Mesenchymal stem cell (in vitro differentiated cells and primary cell): ENCODE measurements at regions not wholly inside any gene's neighbourhood (a gene's known extent, or its start where the extent isn't known, plus 50 kb on each side); places are given as distances from the start of the nearest gene placed in this dataset.

Experiments used
- DNase-seq: peaks from one replicate; pipeline ENCODE4 v3.0.0-alpha.2; 2013
- H2AFZ ChIP-seq: one replicate; pipeline ENCODE4 v1.6.1; 2013; ENCODE audit warnings: low read depth, mild to moderate bottlenecking, control low read depth, inconsistent platforms, low read length, moderate library complexity
- H2AK5ac ChIP-seq: 2 replicates; pipeline ENCODE4 v1.6.1; 2013; ENCODE audit warnings: low read length, moderate library complexity, mild to moderate bottlenecking, inconsistent platforms; ENCODE audit not compliant: severe bottlenecking
- H2BK120ac ChIP-seq: one replicate; pipeline ENCODE4 v1.6.1; 2013; ENCODE audit warnings: low read depth, mild to moderate bottlenecking, inconsistent platforms, low read length, moderate library complexity
- H2BK12ac ChIP-seq, 2 experiments: one replicate each; pipeline ENCODE4 v1.6.1; 2013; ENCODE audit warnings: inconsistent platforms in 2 of 2, low read length in 2 of 2, mild to moderate bottlenecking in 2 of 2, moderate library complexity in 2 of 2, control low read depth in 1 of 2
- H2BK15ac ChIP-seq: one replicate; pipeline ENCODE4 v1.6.1; 2013; ENCODE audit warnings: mild to moderate bottlenecking, low read depth, inconsistent platforms; ENCODE audit not compliant: poor library complexity, severe bottlenecking
- H2BK5ac ChIP-seq: 2 replicates; pipeline ENCODE4 v1.6.1; 2013; ENCODE audit warnings: low read depth, mild to moderate bottlenecking, low read length, control low read depth, inconsistent platforms; ENCODE audit not compliant: poor library complexity, severe bottlenecking
- H3K14ac ChIP-seq, 2 experiments: one replicate each; pipeline ENCODE4 v1.6.1; 2013; ENCODE audit warnings: inconsistent platforms in 2 of 2, low read length in 2 of 2, control low read depth in 1 of 2, mild to moderate bottlenecking in 1 of 2, moderate library complexity in 1 of 2
- H3K18ac ChIP-seq, 2 experiments: one replicate each; pipeline ENCODE4 v1.6.1; 2013; ENCODE audit warnings: inconsistent platforms in 2 of 2, low read length in 2 of 2, control low read depth in 1 of 2, low read depth in 1 of 2, mild to moderate bottlenecking in 1 of 2
- H3K23ac ChIP-seq, 2 experiments: one replicate each; pipeline ENCODE4 v1.6.1; 2013; ENCODE audit warnings: inconsistent platforms in 2 of 2, low read length in 2 of 2, mild to moderate bottlenecking in 2 of 2, moderate library complexity in 2 of 2, control low read depth in 1 of 2
- H3K27ac ChIP-seq: 2 replicates; pipeline ENCODE4 v1.5.1; 2013; ENCODE audit warnings: mild to moderate bottlenecking, moderate library complexity, low read length, control low read depth, inconsistent platforms; ENCODE audit not compliant: poor library complexity, severe bottlenecking
- H3K27me3 ChIP-seq, 2 experiments: 2 replicates each; pipeline versions ENCODE4 v1.6.1 to v1.7.0; 2013; ENCODE audit warnings: low read length in 2 of 2, mild to moderate bottlenecking in 2 of 2, moderate library complexity in 2 of 2, control low read depth in 1 of 2, inconsistent platforms in 1 of 2; ENCODE audit not compliant: control insufficient read depth in 1 of 2, insufficient read depth in 1 of 2
- H3K36me3 ChIP-seq, 2 experiments: 2 replicates each; pipeline versions ENCODE4 v1.6.1 to v1.7.0; 2013; ENCODE audit warnings: low read length in 2 of 2, control low read depth in 1 of 2, inconsistent platforms in 1 of 2, low read depth in 1 of 2, mild to moderate bottlenecking in 1 of 2; ENCODE audit not compliant: insufficient read depth in 2 of 2, control insufficient read depth in 1 of 2
- H3K4ac ChIP-seq, 2 experiments: one replicate each; pipeline ENCODE4 v1.6.1; 2013; ENCODE audit warnings: inconsistent platforms in 2 of 2, low read length in 2 of 2, mild to moderate bottlenecking in 2 of 2, moderate library complexity in 2 of 2, control low read depth in 1 of 2, low read depth in 1 of 2
- H3K4me1 ChIP-seq: 2 replicates; pipeline ENCODE4 v1.6.1; 2013; ENCODE audit warnings: low read depth, low read length, control low read depth; ENCODE audit not compliant: control insufficient read depth, insufficient read depth
- H3K4me2 ChIP-seq: 2 replicates; pipeline ENCODE4 v1.6.1; 2013; ENCODE audit warnings: low read length, mild to moderate bottlenecking, inconsistent platforms; ENCODE audit not compliant: poor library complexity, severe bottlenecking
- H3K4me3 ChIP-seq, 2 experiments: 2 replicates each; pipeline versions ENCODE4 v1.5.1 to v1.7.0; 2013; ENCODE audit warnings: low read length in 2 of 2, mild to moderate bottlenecking in 2 of 2, control low read depth in 1 of 2, low read depth in 1 of 2; ENCODE audit not compliant: insufficient read depth in 1 of 2
- H3K79me1 ChIP-seq: replicated peaks from 2 replicates; pipeline ENCODE4 v1.6.1; 2013; ENCODE audit warnings: mild to moderate bottlenecking, control low read depth, low read length, inconsistent platforms; ENCODE audit not compliant: poor library complexity, severe bottlenecking
- H3K9ac ChIP-seq: 2 replicates; pipeline ENCODE4 v1.7.0; 2013; ENCODE audit warnings: mild to moderate bottlenecking, low read length, moderate library complexity
- H3K9me3 ChIP-seq: 2 replicates; pipeline ENCODE4 v1.7.0; 2013; ENCODE audit warnings: mild to moderate bottlenecking, low read length; ENCODE audit not compliant: control insufficient read depth
- H4K8ac ChIP-seq: one replicate; pipeline ENCODE4 v1.6.1; 2013; ENCODE audit warnings: inconsistent platforms, mild to moderate bottlenecking, low read length, moderate library complexity
- H4K91ac ChIP-seq: one replicate; pipeline ENCODE4 v1.6.1; 2013; ENCODE audit warnings: mild to moderate bottlenecking, low read length, inconsistent platforms
- WGBS: methylation state at CpG from one replicate; pipeline ENCODE4 v1.1.7; 2013; ENCODE audit warnings: mixed read lengths; 5-methylcytosine and 5-hydroxymethylcytosine counted together

DNA sequence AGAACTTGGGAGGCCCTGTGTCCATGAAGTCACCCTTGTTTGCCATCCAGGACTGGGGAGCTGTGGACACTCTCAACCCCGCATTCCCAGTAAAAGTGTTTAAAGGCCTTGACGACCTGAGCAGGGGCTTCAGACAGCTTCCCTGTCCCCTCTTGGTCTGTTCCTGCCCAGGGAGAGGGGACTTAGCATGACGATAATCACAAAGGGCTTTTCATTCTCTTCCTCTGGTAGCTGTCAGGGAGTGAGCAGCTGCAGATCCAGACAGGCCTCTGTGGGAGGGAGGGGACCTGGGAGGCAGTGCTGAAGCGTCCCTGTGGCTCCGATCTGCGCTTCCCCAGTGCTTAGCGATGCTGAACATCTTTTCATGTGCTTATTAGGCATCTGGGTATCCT, 77.8 kb upstream of the HS6ST1 start:
- H2BK5ac ChIP-seq: peak overlapping the region; percentile 60

DNA sequence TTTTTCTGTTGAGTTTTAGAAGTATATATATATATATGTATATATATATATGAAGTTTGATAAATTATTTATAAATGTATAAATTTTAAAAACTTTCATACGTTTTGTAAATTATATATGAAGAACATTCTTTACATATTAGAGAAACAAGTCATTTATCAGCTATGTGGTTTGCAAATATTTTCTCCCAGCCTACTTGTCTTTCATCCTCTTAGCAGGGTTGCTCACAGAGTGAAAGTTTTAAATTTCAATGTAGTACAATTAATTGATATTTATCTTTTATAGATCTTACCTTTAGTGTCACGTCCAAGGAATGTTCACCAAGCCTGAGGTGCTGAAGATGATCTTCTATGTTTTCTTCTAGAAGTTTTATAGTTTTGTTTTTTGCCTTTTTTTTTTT, 78.3 kb upstream of the HS6ST1 start:
- Histone ChIP-seq H3K9me3 (no peaks in the 10 kb centered on the region), H3K27me3 (no peaks in the 10 kb centered on the region), H3K79me1 (no peaks in the 10 kb centered on the region), H2BK120ac (no peak overlapping the region), H3K4me3 (no peak overlapping the region), H2BK15ac (no peak overlapping the region), H3K4ac (no peak overlapping the region), H2AK5ac (no peak overlapping the region), H3K9ac (no peak overlapping the region), H3K36me3 (no peaks in the 10 kb centered on the region), H2AFZ (no peak overlapping the region), H4K91ac (no peak overlapping the region), H3K4me1 (peaks cover 13% of the 10 kb centered on the region), H3K4me2 (no peak overlapping the region), H4K8ac (no peak overlapping the region), H3K23ac (no peak overlapping the region), H3K18ac (no peak overlapping the region), H3K14ac (no peak overlapping the region), H3K27ac (peak overlapping the region; percentile 99), H2BK5ac (no peak overlapping the region), H2BK12ac (no peak overlapping the region)
- WGBS: 62% methylated on average over 1 of the region's 2 CpGs
- no peak for DNase-seq

More for the DNA sequence above, 77.8 kb upstream of the HS6ST1 start:
- H4K8ac ChIP-seq: peak overlapping the region; percentile 97
- DNase-seq: peak; percentile 58
- H3K36me3 ChIP-seq: no peaks in the 10 kb centered on the region
- no peak overlapping the region for H3K9ac ChIP-seq
- H3K79me1 ChIP-seq: no peaks in the 10 kb centered on the region
- H3K27me3 ChIP-seq: no peaks in the 10 kb centered on the region
- peak overlapping the region; percentile 57 to 89 for H3K4ac ChIP-seq
- peak overlapping the region; percentile 99 for H3K27ac ChIP-seq
- no peak overlapping the region for H2AFZ ChIP-seq
- H3K4me2 ChIP-seq: peak overlapping the region; percentile 17
- peaks cover 13% of the 10 kb centered on the region for H3K4me1 ChIP-seq
- peak overlapping the region in 1 of 2 experiments; percentile 38 for H3K14ac ChIP-seq
- H3K23ac ChIP-seq: no peak overlapping the region
- peak overlapping the region; percentile 80 for H2BK15ac ChIP-seq
- peak overlapping the region; percentile 57 for H4K91ac ChIP-seq
- H2BK120ac ChIP-seq: peak overlapping the region; percentile 27
- H2BK12ac ChIP-seq: peak overlapping the region; percentile 60 to 93
- peak overlapping the region; percentile 92 for H2AK5ac ChIP-seq
- WGBS: 20% methylated on average over 7 of the region's 7 CpGs
- H3K9me3 ChIP-seq: no peaks in the 10 kb centered on the region
- H3K18ac ChIP-seq: peak overlapping the region; percentile 82 to 85
- no peak overlapping the region for H3K4me3 ChIP-seq

DNA sequence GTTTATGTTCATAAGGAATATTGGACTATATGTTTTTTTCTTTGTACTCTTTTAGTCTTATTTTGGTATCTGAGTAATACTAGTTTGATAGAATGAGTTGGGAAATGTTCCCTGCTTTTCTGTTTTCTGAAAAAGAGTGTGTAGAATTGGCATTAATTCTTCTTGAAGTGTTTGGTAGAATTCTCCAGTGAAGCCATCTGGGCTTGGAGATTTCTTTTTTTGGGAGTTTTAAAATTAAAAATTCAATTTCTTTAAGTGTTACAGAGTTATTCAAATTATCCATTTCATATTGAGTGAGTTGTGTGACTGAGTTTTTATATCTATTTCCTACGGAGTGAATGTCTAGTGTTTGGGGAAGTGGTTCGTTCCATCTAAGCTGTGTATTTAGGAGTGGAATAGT, 80.6 kb upstream of the HS6ST1 start:
- no peak overlapping the region for H3K27ac ChIP-seq
- no peak overlapping the region for H2AFZ ChIP-seq
- no peaks in the 10 kb centered on the region for H3K9me3 ChIP-seq
- H3K4ac ChIP-seq: no peak overlapping the region
- H3K79me1 ChIP-seq: no peaks in the 10 kb centered on the region
- WGBS: 100% methylated on average over 2 of the region's 2 CpGs
- no peak overlapping the region for H2AK5ac ChIP-seq
- H3K14ac ChIP-seq: no peak overlapping the region
- no peak overlapping the region for H4K91ac ChIP-seq
- no peak overlapping the region for H2BK5ac ChIP-seq
- no peak overlapping the region for H2BK12ac ChIP-seq
- H2BK15ac ChIP-seq: no peak overlapping the region
- H3K9ac ChIP-seq: no peak overlapping the region
- no peak for DNase-seq
- H3K4me2 ChIP-seq: no peak overlapping the region
- no peak overlapping the region for H3K18ac ChIP-seq
- no peaks in the 10 kb centered on the region for H3K27me3 ChIP-seq
- no peak overlapping the region for H4K8ac ChIP-seq
- no peaks in the 10 kb centered on the region for H3K36me3 ChIP-seq
- no peak overlapping the region for H3K23ac ChIP-seq
- no peak overlapping the region for H2BK120ac ChIP-seq
- H3K4me1 ChIP-seq: peaks cover 13% of the 10 kb centered on the region
- no peak overlapping the region for H3K4me3 ChIP-seq

DNA sequence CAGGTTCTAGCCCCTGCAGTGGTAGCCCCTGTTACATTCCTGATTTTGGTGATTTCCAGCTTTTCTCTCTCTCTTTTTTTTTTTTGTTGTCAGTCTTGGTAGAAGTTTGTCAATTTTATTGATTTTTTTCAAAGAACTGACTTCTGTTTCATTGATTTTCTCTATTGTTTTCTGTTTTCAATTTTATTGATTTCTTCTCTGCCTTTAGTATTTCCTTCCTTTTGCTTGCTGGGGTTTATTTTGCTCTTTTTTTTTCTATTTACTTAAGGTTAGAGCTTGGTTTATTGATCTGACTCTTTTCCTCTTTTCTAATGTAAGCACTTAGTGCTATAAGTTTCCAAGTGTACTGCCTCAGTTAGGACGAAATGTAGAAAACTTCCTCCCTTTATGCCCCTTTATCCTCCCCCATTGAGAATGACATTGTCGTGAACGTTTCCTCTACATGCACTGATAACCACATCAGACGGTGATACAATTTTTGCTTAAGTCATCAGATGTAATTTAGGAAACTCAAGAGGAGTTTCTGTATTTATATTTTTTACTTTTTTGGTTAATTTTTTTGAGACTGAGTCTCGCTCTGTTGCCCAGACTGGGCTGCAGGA, 81.1 kb upstream of the HS6ST1 start:
- Histone ChIP-seq H2BK12ac (no peak overlapping the region), H3K79me1 (no peaks in the 10 kb centered on the region), H3K23ac (no peak overlapping the region)

More for the DNA sequence above, 81.1 kb upstream of the HS6ST1 start:
- H2BK120ac ChIP-seq: no peak overlapping the region
- no peak for DNase-seq
- no peaks in the 10 kb centered on the region for H3K36me3 ChIP-seq
- H3K4me1 ChIP-seq: peaks cover 11% of the 10 kb centered on the region
- no peaks in the 10 kb centered on the region for H3K27me3 ChIP-seq
- no peak overlapping the region for H4K91ac ChIP-seq
- H3K9me3 ChIP-seq: no peaks in the 10 kb centered on the region
- H3K9ac ChIP-seq: no peak overlapping the region
- no peak overlapping the region for H2BK5ac ChIP-seq
- WGBS: 90% methylated on average over 5 of the region's 5 CpGs
- no peak overlapping the region for H2AK5ac ChIP-seq
- H3K27ac ChIP-seq: no peak overlapping the region
- H4K8ac ChIP-seq: no peak overlapping the region
- no peak overlapping the region for H3K4me2 ChIP-seq
- H2BK15ac ChIP-seq: no peak overlapping the region
- H2AFZ ChIP-seq: no peak overlapping the region
- no peak overlapping the region for H3K14ac ChIP-seq
- H3K18ac ChIP-seq: no peak overlapping the region
- H3K4ac ChIP-seq: no peak overlapping the region
- H3K4me3 ChIP-seq: no peak overlapping the region
